Body of pancreas (tissue), 4 donors: ENCODE measurements at regions not wholly inside any gene's neighbourhood (a gene's known extent, or its start where the extent isn't known, plus 50 kb on each side); places are given as distances from the start of the nearest gene placed in this dataset.
"Not testable (repeated sequence)": the region's sequence is repeated elsewhere in the genome, so short reads cannot be mapped to it uniquely, and the experiment has no call there.

Experiments used
- ATAC-seq: fragments of 150-250 bp; one replicate; pipeline ENCODE4 v1.9.1; 2016
- DNase-seq, 4 donors: peaks; one replicate each; pipeline ENCODE4 v3.0.0-alpha.2; 2019
- H3K27ac ChIP-seq, 4 donors: fragments of 200-600 bp; sonication (generic); 1 replicate in 3 of 4; 2 replicates in 1 of 4; pipeline versions ENCODE4 v1.5.1 to v1.6.1; 2016 to 2019; ENCODE audit warnings: mild to moderate bottlenecking in 1 of 4, mixed read lengths in 1 of 4, moderate library complexity in 1 of 4
- H3K27me3 ChIP-seq, 2 donors: fragments of 200-600 bp; sonication (generic); one replicate each; pipeline ENCODE4 v1.6.0; 2016; ENCODE audit warnings: mild to moderate bottlenecking in 1 of 2
- H3K36me3 ChIP-seq, 2 donors: fragments of 200-600 bp; sonication (generic); replicated peaks in 1 of 2; 2 replicates each; pipeline ENCODE4 v1.5.1; 2016; ENCODE audit warnings: low read depth in 2 of 2; ENCODE audit not compliant: insufficient read depth in 1 of 2
- H3K4me1 ChIP-seq: fragments of 200-600 bp; sonication (generic); one replicate; pipeline ENCODE4 v1.6.0; 2016
- H3K4me3 ChIP-seq, 2 donors: fragments of 200-600 bp; sonication (generic); 1 replicate in 1 of 2; 2 replicates in 1 of 2; pipeline ENCODE4 v1.5.1; 2016 to 2019
- H3K9me3 ChIP-seq, 3 donors: fragments of 200-600 bp; sonication (generic); 1 replicate in 2 of 3; 2 replicates in 1 of 3; pipeline ENCODE4 v1.5.1; 2016
- CTCF ChIP-seq, 7 experiments: fragments of 450-650 bp in 4 of 7; fragments of 200-600 bp in 3 of 7; sonication (generic) in 3 of 7; IDR thresholded peaks; one replicate each; pipeline ENCODE4 v1.5.1; 2016 to 2019; ENCODE audit warnings: antibody characterized with exemption in 7 of 7
- POLR2A ChIP-seq, 3 donors: fragments of 450-650 bp; IDR thresholded peaks; one replicate each; pipeline ENCODE4 v1.6.1; 2016; ENCODE audit warnings: antibody characterized with exemption in 3 of 3, mild to moderate bottlenecking in 2 of 3
- WGBS, 2 donors: methylation state at CpG; one replicate each; pipeline ENCODE4 v1.1.5; 2017; 5-methylcytosine and 5-hydroxymethylcytosine counted together
- intact Hi-C: fragments of 100-400 bp; cut with DNase I; formaldehyde crosslinking; loops from one replicate; pipeline ENCODE4 v1.15.1; 2023

- WGBS, 2 donors: 52 to 71% methylated on average over 3 of the region's 3 CpGs
- Histone ChIP-seq H3K27ac (no peak overlapping the region), H3K4me1 (no peaks in the 10 kb centered on the region), H3K27me3 (no peaks in the 10 kb centered on the region), H3K9me3 (no peaks in the 10 kb centered on the region), H3K4me3 (no peak overlapping the region), H3K36me3 (no peaks in the 10 kb centered on the region)
- ATAC-seq: no peak
- DNase-seq: no peak
- TF ChIP-seq POLR2A (IDR thresholded peaks at IDR 0.05) (no peak), CTCF (IDR thresholded peaks at IDR 0.05) (no peak)
- intact Hi-C loops: no loop called here
Observed at GRCh38 chr9:29078063-29078666, 1504.9 kb upstream of the C9orf72 start.

DNA sequence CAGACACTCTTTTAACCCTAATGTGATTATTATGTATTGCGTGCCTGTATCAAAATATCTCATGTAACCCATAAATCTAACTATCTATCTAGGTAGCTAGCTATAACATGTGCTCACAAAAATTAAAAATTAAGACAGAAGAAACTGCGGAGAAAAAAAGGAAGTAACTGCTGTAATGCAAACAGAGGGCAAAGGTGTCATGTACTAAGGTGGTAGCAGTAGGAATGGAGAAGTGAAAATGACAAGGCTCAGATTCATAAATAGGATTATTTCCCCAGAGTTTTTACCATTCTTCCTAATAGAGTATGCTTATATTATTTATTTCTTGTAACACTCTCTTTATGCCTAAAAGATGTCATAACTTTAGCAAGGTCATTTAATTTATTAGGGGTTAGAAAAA lies 1527.5 kb upstream of the C9orf72 start:
- no peak for DNase-seq
- no peak for TF ChIP-seq POLR2A (IDR thresholded peaks at IDR 0.05)
- no peak for TF ChIP-seq CTCF (IDR thresholded peaks at IDR 0.05)
- intact Hi-C loops: no loop called here
- WGBS, 2 donors: 0 to 58% methylated on average over 2 of the region's 2 CpGs
- H3K4me1 ChIP-seq: no peaks in the 10 kb centered on the region
- no peaks in the 10 kb centered on the region for H3K9me3 ChIP-seq
- no peak overlapping the region for H3K27ac ChIP-seq
- no peak for ATAC-seq
- H3K36me3 ChIP-seq: no peaks in the 10 kb centered on the region
- H3K4me3 ChIP-seq: no peak overlapping the region
- no peaks in the 10 kb centered on the region for H3K27me3 ChIP-seq

GRCh38 chr9:29104166-29104565 lies 1530.9 kb upstream of the C9orf72 start:
- H3K4me3 ChIP-seq, H3K4me1 ChIP-seq, H3K27ac ChIP-seq, ATAC-seq, H3K36me3 ChIP-seq, H3K9me3 ChIP-seq, intact Hi-C loops, DNase-seq, H3K27me3 ChIP-seq: not testable (repeated sequence)
- WGBS, 2 donors: 41 to 58% methylated on average over 1 of the region's 1 CpG

DNA sequence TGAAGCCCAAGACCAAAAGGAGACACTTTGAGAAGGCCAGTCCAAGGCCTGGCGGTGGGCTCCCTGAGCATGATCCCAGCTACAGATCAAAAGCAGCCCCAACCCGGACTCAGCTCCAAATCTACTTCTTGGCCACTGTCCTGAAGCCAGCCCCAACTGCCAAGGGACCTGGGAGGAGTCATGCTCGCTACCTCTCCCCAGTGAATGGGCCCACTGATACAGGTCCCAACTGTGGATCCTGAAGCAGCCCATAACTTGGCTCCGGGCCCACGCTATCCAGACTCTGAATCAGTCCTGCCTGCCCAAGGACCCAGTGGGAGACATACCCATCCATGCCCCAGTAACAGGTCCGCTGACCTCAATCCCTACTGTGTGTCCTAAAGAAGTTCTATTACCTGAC lies 1545.3 kb upstream of the C9orf72 start:
- Histone ChIP-seq H3K9me3 (no peaks in the 10 kb centered on the region), H3K4me3 (no peak overlapping the region), H3K36me3 (no peaks in the 10 kb centered on the region), H3K4me1 (no peaks in the 10 kb centered on the region), H3K27me3 (no peaks in the 10 kb centered on the region), H3K27ac (no peak overlapping the region)
- no peak for ATAC-seq
- WGBS, 2 donors: 45 to 63% methylated on average over 4 to 6 of the region's 6 CpGs
- DNase-seq: peak in 2 of 4 donors; percentile 6 to 10
- intact Hi-C loops: no loop called here
- TF ChIP-seq CTCF (IDR thresholded peaks at IDR 0.05): no peak
- TF ChIP-seq POLR2A (IDR thresholded peaks at IDR 0.05): no peak

GRCh38 chr9:29126783-29127182 lies 1553.5 kb upstream of the C9orf72 start:
- Histone ChIP-seq H3K4me1 (no peaks in the 10 kb centered on the region), H3K27me3 (no peaks in the 10 kb centered on the region), H3K27ac (no peak overlapping the region), H3K36me3 (no peaks in the 10 kb centered on the region), H3K4me3 (no peak overlapping the region), H3K9me3 (no peaks in the 10 kb centered on the region)
- intact Hi-C loops: no loop called here
- TF ChIP-seq CTCF (IDR thresholded peaks at IDR 0.05) (no peak), POLR2A (IDR thresholded peaks at IDR 0.05) (no peak)
- 48 to 71% methylated on average over 2 of the region's 2 CpGs for WGBS, 2 donors
- ATAC-seq (no peak), DNase-seq (no peak)
